GM21526 (cell line): ENCODE measurements at regions not wholly inside any gene's neighbourhood (a gene's known extent, or its start where the extent isn't known, plus 50 kb on each side); places are given as distances from the start of the nearest gene placed in this dataset.

Experiments
- ATAC-seq: cut with Tn5 transposase; IDR thresholded peaks from one replicate; pipeline ENCODE4 v1.9.1; 2021; ENCODE audit warnings: moderate library complexity; ENCODE audit not compliant: unreplicated experiment, low FRiP score

DNA sequence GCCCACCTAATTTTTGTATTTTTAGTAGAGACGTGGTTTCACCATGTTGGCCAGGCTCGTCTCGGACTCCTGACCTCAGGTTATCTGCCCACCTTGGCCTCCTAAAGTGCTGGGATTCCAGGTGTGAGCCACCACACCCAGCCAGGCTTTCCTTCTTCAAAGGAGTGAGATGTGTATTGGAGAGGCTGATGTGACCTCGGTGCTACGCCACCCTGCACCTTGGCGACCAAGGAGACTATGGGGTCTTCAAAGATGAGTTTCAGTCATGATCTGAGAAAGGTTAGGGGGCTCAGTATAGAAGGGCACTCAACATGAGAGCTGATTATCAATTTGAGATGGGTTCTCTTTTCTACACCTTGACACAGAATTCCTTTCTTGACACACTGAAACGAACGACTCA lies 284.2 kb upstream of the WWC1 start:
- no peak for ATAC-seq

DNA sequence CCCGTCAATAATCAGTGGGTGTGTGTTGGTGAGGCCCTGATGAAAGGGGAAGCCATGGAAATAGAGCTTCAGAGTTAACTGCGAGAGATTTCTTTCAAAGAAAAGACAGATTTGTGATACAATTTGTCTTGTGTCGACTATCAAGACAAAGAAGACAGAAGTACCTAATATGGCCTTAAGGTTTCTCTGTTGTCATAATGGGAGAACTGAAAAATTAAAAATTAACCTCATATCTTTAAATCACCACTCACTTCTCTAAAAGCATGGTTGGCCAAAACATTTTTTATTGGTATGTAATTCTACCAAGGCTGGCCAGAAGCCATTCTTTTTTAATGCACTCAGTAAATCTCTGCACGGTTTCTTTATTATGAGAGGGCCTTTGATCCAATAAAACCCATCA lies 282.9 kb upstream of the WWC1 start:
- no peak for ATAC-seq

- ATAC-seq, result no peak
Measured at GRCh38 chr5:168011096-168011495, 280.3 kb upstream of the WWC1 start.

GRCh38 chr5:168012006-168012405 lies 279.4 kb upstream of the WWC1 start:
- no peak for ATAC-seq

DNA sequence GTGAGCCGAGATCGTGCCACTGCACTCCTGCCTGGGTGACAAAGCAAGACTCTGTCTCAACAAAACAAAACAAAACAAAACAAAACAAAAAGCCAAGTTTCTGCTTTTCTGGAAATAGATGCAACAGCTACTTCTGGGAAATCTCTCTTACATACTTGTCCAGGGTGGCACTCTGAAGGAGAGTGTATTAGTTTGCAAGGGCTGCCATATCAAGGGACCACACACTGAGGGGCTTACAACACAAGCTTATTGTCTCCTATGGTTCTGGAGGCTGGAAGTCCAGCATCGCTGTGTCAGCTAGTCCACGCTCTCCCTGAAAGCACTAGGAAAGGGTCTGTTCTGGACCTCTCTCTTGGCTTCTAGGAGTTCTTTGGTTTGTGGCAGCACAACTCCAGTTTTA lies 277.9 kb upstream of the WWC1 start:
- ATAC-seq, result no peak

DNA sequence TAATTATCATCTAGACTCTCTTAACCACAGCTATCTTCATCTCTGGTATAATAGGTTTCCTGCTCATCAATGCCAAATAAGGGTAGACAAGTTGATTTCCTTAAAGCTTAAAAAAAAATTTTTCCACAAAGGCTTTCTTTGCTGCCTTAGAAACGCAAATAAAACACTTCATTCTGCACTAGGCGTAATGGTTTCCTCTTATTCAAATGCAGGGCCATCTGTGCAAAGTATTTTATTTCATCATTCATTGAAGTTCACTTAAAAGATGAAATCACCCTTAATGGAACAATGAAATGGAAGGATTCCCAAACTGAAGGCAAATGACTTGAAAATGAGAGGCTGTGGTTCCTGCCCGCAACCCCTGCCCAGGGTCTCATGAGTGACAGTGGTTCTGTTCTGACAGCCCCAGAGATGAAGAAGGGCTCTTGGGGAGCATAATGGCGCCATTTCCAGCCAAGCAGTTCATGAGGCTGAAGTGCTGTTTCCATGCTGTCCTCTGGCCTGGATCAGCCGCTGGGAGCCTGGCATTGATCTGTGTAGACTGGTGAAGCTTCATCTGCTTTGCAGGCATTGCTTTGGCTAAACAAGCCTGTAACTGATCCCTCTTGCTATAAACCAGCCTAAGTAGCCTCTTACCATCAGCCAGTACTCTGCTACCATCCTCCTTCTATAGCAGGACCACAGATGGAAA lies 276.9 kb upstream of the WWC1 start:
- no peak for ATAC-seq

DNA sequence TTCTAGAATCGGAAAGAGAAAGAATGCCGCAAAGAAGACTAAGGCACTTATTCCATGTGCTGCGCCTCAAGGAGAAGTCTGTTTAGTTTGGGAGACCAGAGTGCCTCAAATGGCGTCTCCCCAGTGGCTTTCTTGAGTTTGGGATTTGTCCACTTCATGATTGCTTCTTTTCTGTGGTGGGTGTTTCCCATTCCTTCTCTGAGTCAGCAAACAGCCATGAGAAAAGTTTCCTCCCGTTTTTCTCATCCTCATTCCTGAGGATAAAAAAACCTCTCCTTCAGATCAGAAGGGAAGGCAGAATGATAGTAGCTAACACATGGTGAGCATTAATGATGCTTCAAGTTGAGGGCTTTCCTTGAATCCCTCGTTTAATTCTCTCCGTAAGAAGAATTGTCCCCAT lies 275.9 kb upstream of the WWC1 start:
- ATAC-seq, result no peak

- no peak for ATAC-seq
Measured at GRCh38 chr5:168017313-168017712, 274.1 kb upstream of the WWC1 start.

- ATAC-seq, result no peak
Measured at GRCh38 chr5:168019143-168019542, 272.3 kb upstream of the WWC1 start.

GRCh38 chr5:168020542-168021294 lies 270.7 kb upstream of the WWC1 start:
- no peak for ATAC-seq

- no peak for ATAC-seq
Measured at GRCh38 chr5:168022446-168023169, 268.8 kb upstream of the WWC1 start.

- no peak for ATAC-seq
Measured at GRCh38 chr5:168023191-168023590, 268.3 kb upstream of the WWC1 start.

- no peak for ATAC-seq
Measured at GRCh38 chr5:168024306-168024705, 267.1 kb upstream of the WWC1 start.

- ATAC-seq, result no peak
Measured at GRCh38 chr5:168027007-168027406, 264.4 kb upstream of the WWC1 start.

- no peak for ATAC-seq
Measured at GRCh38 chr5:168030912-168031311, 260.5 kb upstream of the WWC1 start.

- no peak for ATAC-seq
Measured at GRCh38 chr5:168031614-168032013, 259.8 kb upstream of the WWC1 start.

DNA sequence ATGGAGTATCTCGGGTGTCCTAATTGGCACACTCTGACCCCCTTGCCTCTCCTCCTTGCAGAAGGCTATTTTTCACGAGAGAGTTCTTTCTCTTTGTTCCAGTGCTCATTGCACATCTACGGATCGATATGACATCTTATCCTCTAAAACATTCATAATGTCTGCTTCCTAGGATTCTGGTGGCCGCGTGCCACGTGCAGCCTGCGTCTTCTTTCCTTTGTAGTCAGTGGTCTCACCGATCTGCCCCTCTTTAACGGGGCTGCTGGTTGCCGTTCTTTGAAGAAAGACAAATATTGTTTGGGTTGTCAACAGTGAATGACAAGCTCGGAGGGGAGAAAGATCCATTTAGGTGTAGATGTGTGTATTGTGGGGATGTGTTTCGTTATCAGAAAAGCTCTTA lies 252.4 kb upstream of the WWC1 start:
- ATAC-seq, result no peak

GRCh38 chr5:168039566-168040248 lies 251.7 kb upstream of the WWC1 start:
- no peak for ATAC-seq

DNA sequence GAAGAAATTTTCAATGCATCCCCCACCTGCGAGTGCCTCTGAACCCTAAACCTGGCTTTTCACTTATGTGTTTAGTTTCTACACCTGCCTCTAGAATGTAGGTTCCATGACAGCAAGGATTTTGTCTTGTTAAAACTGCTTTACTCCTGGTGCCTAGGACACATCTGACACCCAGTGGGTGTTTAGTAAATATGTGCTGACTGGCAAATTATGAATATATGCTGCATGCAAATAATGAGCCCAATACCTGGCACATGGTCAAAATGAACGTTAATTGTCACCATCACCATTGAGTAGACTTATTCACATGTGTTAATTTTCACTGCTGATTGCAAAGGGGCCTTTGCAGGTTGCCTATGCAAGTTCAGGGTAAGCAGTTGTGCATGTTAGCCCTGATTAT lies 249.9 kb upstream of the WWC1 start:
- ATAC-seq, result no peak

- ATAC-seq, result no peak
Measured at GRCh38 chr5:168042284-168043068, 249.0 kb upstream of the WWC1 start.
